GM18519 (cell line): ENCODE measurements at regions not wholly inside any gene's neighbourhood (a gene's known extent, or its start where the extent isn't known, plus 50 kb on each side); places are given as distances from the start of the nearest gene placed in this dataset.
A peak's percentile ranks its signal among the peaks of the same experiment; 100 is the strongest.
"Not testable (repeated sequence)": the region's sequence is repeated elsewhere in the genome, so short reads cannot be mapped to it uniquely, and the experiment has no call there.

Source experiments
- ATAC-seq: cut with Tn5 transposase; IDR thresholded peaks from one replicate; pipeline ENCODE4 v1.9.1; 2021; ENCODE audit warnings: mild to moderate bottlenecking, moderate library complexity; ENCODE audit not compliant: unreplicated experiment, low FRiP score

DNA sequence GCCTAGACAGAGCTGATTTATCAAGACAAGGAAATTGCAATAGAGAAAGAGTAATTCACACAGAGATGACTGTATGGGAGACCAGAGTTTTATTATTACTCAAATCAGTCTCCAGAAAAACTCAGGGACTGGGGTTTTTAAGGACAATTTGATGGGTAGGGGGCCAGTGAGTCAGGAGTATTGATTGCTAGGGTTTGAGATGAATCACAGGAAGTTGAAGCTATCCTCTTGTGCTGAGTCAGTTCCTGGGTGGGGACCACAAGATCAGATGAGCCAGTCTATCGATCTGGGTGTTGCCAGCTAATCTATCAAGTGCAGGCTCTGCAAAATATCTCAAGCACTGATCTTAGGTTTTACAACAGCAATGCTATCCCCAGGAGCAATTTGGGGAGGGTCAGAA is 87.4 kb upstream of the TGIF2LY start:
- not testable (repeated sequence) for ATAC-seq

DNA sequence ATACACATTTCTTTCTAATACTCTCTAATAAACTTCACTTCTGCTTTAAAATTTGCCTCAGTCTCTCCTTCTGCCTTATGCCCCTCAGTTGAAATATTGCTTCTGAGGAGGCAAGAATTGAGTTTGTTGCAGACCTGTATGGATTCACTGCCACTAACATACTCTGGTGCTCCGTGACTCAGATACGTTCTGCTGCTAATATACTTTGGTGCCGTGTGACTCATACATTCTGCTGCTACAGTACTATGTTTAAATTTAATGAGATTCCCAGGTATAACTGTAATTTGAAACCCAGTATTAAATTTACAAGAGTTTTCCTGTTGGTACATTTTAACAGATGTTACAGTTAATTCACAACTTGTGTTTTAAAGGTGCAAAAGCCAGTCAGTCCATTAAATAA is 84.3 kb upstream of the TGIF2LY start:
- ATAC-seq, result not testable (repeated sequence)

DNA sequence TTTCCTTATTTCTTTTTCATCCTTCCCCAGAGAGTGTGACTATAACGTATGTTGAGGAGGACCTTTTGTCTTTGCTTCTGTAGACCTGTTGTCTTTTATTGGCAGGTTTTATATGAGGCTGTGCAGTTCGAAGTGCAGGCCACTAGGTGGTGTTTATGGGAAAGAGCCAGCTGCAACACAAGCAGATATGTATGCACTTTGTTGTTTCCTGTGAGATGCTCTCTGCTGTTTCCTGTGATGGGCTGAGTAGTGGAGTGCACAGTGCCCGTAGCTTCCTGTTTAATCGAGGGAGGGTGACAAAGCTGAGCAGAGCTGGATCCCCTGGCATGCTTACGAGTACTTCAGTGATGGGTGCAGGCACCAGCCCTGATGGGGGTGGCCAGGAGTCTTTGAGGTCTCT is 51.8 kb upstream of the TGIF2LY start:
- ATAC-seq, result peak; percentile 99
